ENCODE measurements at regions not wholly inside any gene's neighbourhood (a gene's known extent, or its start where the extent isn't known, plus 50 kb on each side); places are given as distances from the start of the nearest gene placed in this dataset.

GRCh38 chr22:47816863-47817210 lies 1054.4 kb downstream of the TBC1D22A start:
- H3K4me3 ChIP-seq (ENCODE audit: low read depth, low read length), result no peak overlapping the region
- no peak for DNase-seq (ENCODE audit: low read depth)
- ChIA-PET CTCF (no interaction called here), POLR2A (no interaction called here)
- no peaks in the 10 kb centered on the region for H3K36me3 ChIP-seq (ENCODE audit: control insufficient read depth, insufficient read depth, low read length)
- TF ChIP-seq CTCF (IDR thresholded peaks at IDR 0.05; ENCODE audit: insufficient read depth, low read depth, low read length), result no peak
- no peaks in the 10 kb centered on the region for H3K27me3 ChIP-seq (ENCODE audit: control insufficient read depth, insufficient read depth, low read length)

GRCh38 chr22:47816121-47816862 lies 1053.8 kb downstream of the TBC1D22A start:
- POLR2A ChIA-PET, result no interaction called here
- CTCF ChIA-PET, result no interaction called here
- DNase-seq (ENCODE audit: low read depth), result no peak
- no peak for TF ChIP-seq CTCF (IDR thresholded peaks at IDR 0.05; ENCODE audit: insufficient read depth, low read depth, low read length)
- Histone ChIP-seq H3K4me3 (ENCODE audit: low read depth, low read length) (no peak overlapping the region), H3K36me3 (ENCODE audit: control insufficient read depth, insufficient read depth, low read length) (no peaks in the 10 kb centered on the region), H3K27me3 (ENCODE audit: control insufficient read depth, insufficient read depth, low read length) (no peaks in the 10 kb centered on the region)

- DNase-seq (ENCODE audit: low read depth), result no peak
- no peak overlapping the region for H3K4me3 ChIP-seq (ENCODE audit: low read depth, low read length)
- ChIA-PET CTCF (no interaction called here), POLR2A (no interaction called here)
- TF ChIP-seq CTCF (IDR thresholded peaks at IDR 0.05; ENCODE audit: insufficient read depth, low read depth, low read length), result no peak
- H3K36me3 ChIP-seq (ENCODE audit: control insufficient read depth, insufficient read depth, low read length), result no peaks in the 10 kb centered on the region
- H3K27me3 ChIP-seq (ENCODE audit: control insufficient read depth, insufficient read depth, low read length), result no peaks in the 10 kb centered on the region
Observed at GRCh38 chr22:47814474-47814873, 1052.0 kb downstream of the TBC1D22A start.

GRCh38 chr22:47813661-47814060 lies 1051.2 kb downstream of the TBC1D22A start:
- CTCF ChIA-PET, result no interaction called here
- Histone ChIP-seq H3K36me3 (ENCODE audit: control insufficient read depth, insufficient read depth, low read length) (no peaks in the 10 kb centered on the region), H3K4me3 (ENCODE audit: low read depth, low read length) (no peak overlapping the region), H3K27me3 (ENCODE audit: control insufficient read depth, insufficient read depth, low read length) (no peaks in the 10 kb centered on the region)
- no peak for TF ChIP-seq CTCF (IDR thresholded peaks at IDR 0.05; ENCODE audit: insufficient read depth, low read depth, low read length)
- DNase-seq (ENCODE audit: low read depth), result no peak
- POLR2A ChIA-PET, result no interaction called here

- H3K27me3 ChIP-seq (ENCODE audit: control insufficient read depth, insufficient read depth, low read length), result no peaks in the 10 kb centered on the region
- POLR2A ChIA-PET, result no interaction called here
- CTCF ChIA-PET, result no interaction called here
- no peak overlapping the region for H3K4me3 ChIP-seq (ENCODE audit: low read depth, low read length)
- H3K36me3 ChIP-seq (ENCODE audit: control insufficient read depth, insufficient read depth, low read length), result no peaks in the 10 kb centered on the region
- no peak for DNase-seq (ENCODE audit: low read depth)
- no peak for TF ChIP-seq CTCF (IDR thresholded peaks at IDR 0.05; ENCODE audit: insufficient read depth, low read depth, low read length)
Observed at GRCh38 chr22:47811971-47812370, 1049.5 kb downstream of the TBC1D22A start.

All from BJ (cell line).